A673 (cell line): ENCODE measurements at regions not wholly inside any gene's neighbourhood (a gene's known extent, or its start where the extent isn't known, plus 50 kb on each side); places are given as distances from the start of the nearest gene placed in this dataset.

Experiments used
- BruUV-seq: library from RNA; stranded (reverse); fragments of 400-500 nt; replicated peaks from 2 replicates; lab custom pipeline; 2021; lab: Mats Ljungman, UMichigan
- CTCF ChIA-PET: fragments of 300-600 bp; sonication (Branson Sonifier 250); formaldehyde crosslinking; loops from one replicate; lab custom pipeline; 2022; ENCODE audit warnings: antibody characterized with exemption; lab: Charles Lee
- POLR2A ChIA-PET: fragments of 300-600 bp; sonication (Branson Sonifier 250); formaldehyde crosslinking; loops from one replicate; lab custom pipeline; 2022; ENCODE audit warnings: antibody characterized with exemption; ENCODE audit not compliant: low non-redundant PET; lab: Charles Lee
- DNase-seq: peaks from one replicate; pipeline ENCODE4 v3.0.0-alpha.2; 2015; ENCODE audit warnings: low spot score
- H3K27ac ChIP-seq: fragments of 200-600 bp; sonication (generic); 2 replicates; pipeline ENCODE4 v1.5.1; 2016; ENCODE audit warnings: mixed run types, low read depth, mild to moderate bottlenecking, mixed read lengths, antibody characterized with exemption, low read length; ENCODE audit not compliant: poor library complexity, severe bottlenecking
- H3K27me3 ChIP-seq: fragments of 200-600 bp; sonication (generic); replicated peaks from 2 replicates; pipeline ENCODE4 v1.6.1; 2017; ENCODE audit warnings: mixed run types, low read depth, mild to moderate bottlenecking, mixed read lengths, antibody characterized with exemption, low read length; ENCODE audit not compliant: insufficient read depth, poor library complexity
- H3K36me3 ChIP-seq: fragments of 200-600 bp; sonication (generic); 2 replicates; pipeline ENCODE4 v1.6.1; 2016; ENCODE audit warnings: mixed run types, mild to moderate bottlenecking, mixed read lengths, antibody characterized with exemption, low read length; ENCODE audit not compliant: insufficient read depth, poor library complexity, severe bottlenecking
- H3K4me1 ChIP-seq: fragments of 200-600 bp; sonication (generic); 2 replicates; pipeline ENCODE4 v1.6.1; 2017; ENCODE audit warnings: mixed run types, mild to moderate bottlenecking, mixed read lengths, antibody characterized with exemption, low read length; ENCODE audit not compliant: insufficient read depth, poor library complexity, severe bottlenecking
- H3K4me3 ChIP-seq: fragments of 200-600 bp; sonication (generic); 2 replicates; pipeline ENCODE4 v1.5.1; 2016; ENCODE audit warnings: low read depth, mixed run types, mild to moderate bottlenecking, mixed read lengths, low read length; ENCODE audit not compliant: poor library complexity, severe bottlenecking
- H3K9me3 ChIP-seq: fragments of 200-600 bp; sonication (generic); 2 replicates; pipeline ENCODE4 v1.6.1; 2016; ENCODE audit warnings: mixed run types, low read depth, mild to moderate bottlenecking, mixed read lengths, antibody characterized with exemption, low read length; ENCODE audit not compliant: poor library complexity, severe bottlenecking
- CTCF ChIP-seq: fragments of 300-800, 200-600 bp; sonication (generic); conservative IDR thresholded peaks from 2 replicates; pipeline ENCODE4 v1.5.1; 2017; ENCODE audit warnings: low read depth, mild to moderate bottlenecking, antibody characterized with exemption, low read length, moderate library complexity, mixed read lengths
- EZH2 ChIP-seq: fragments of 200-600 bp; sonication (generic); IDR thresholded peaks from 2 replicates; pipeline ENCODE4 v1.6.1; 2017; ENCODE audit warnings: borderline replicate concordance, low read depth, mild to moderate bottlenecking, mixed read lengths, antibody characterized with exemption, low read length; ENCODE audit not compliant: poor library complexity, severe bottlenecking
- intact Hi-C: fragments of 100-400 bp; cut with micrococcal nuclease; formaldehyde crosslinking; loops from one replicate; pipeline ENCODE4 v1.10.0; 2022; ENCODE audit not compliant: unreplicated experiment

- POLR2A ChIA-PET, result no interaction called here
- CTCF ChIA-PET, result no interaction called here
Measured at GRCh38 chr9:127558581-127559246, 53.4 kb upstream of the STXBP1 start.

GRCh38 chr9:127559247-127559680 lies 52.8 kb upstream of the STXBP1 start:
- H3K4me3 ChIP-seq, result no peak overlapping the region
- no peak overlapping the region for H3K27ac ChIP-seq
- no TSS peak for BruUV-seq
- DNase-seq, result no peak
- CTCF ChIA-PET, result no interaction called here
- H3K4me1 ChIP-seq, result peaks cover 64% of the 10 kb centered on the region
- no peaks in the 10 kb centered on the region for H3K36me3 ChIP-seq
- intact Hi-C loops, result no loop called here
- no peaks in the 10 kb centered on the region for H3K9me3 ChIP-seq
- no peaks in the 10 kb centered on the region for H3K27me3 ChIP-seq
- no peak for TF ChIP-seq CTCF
- no peak for TF ChIP-seq EZH2
- POLR2A ChIA-PET, result no interaction called here

More at GRCh38 chr9:127558581-127559246, 53.4 kb upstream of the STXBP1 start:
- TF ChIP-seq EZH2, result no peak
- no peak for TF ChIP-seq CTCF
- no peak overlapping the region for H3K4me3 ChIP-seq
- peak overlapping the region; percentile 80 for H3K27ac ChIP-seq
- H3K27me3 ChIP-seq, result no peaks in the 10 kb centered on the region
- no peaks in the 10 kb centered on the region for H3K36me3 ChIP-seq
- no TSS peak for BruUV-seq
- H3K9me3 ChIP-seq, result no peaks in the 10 kb centered on the region
- no peak for DNase-seq
- intact Hi-C loops, result no loop called here
- peaks cover 64% of the 10 kb centered on the region for H3K4me1 ChIP-seq

- Histone ChIP-seq H3K27ac (peak overlapping the region; percentile 73), H3K4me1 (peaks cover 48% of the 10 kb centered on the region), H3K9me3 (no peaks in the 10 kb centered on the region), H3K27me3 (no peaks in the 10 kb centered on the region), H3K4me3 (no peak overlapping the region), H3K36me3 (no peaks in the 10 kb centered on the region)
- intact Hi-C loops, result no loop called here
- TF ChIP-seq CTCF, result no peak
- TF ChIP-seq EZH2, result no peak
- peak; percentile 93 for DNase-seq
- ChIA-PET POLR2A (no interaction called here), CTCF (interaction anchor here (0.6 to 1.2 kb wide), 2 partner anchors 19 to 173 kb away, joined by 3 to 4 read pairs; partner anchors contain the start of gene TOR2A)
- no TSS peak for BruUV-seq
Measured at GRCh38 chr9:127561491-127562278, 50.4 kb upstream of the STXBP1 start.
